Thyroid gland (tissue), 4 donors: ENCODE measurements at regions not wholly inside any gene's neighbourhood (a gene's known extent, or its start where the extent isn't known, plus 50 kb on each side); places are given as distances from the start of the nearest gene placed in this dataset.

ENCODE experiments used
- DNase-seq, 2 donors: peaks; one replicate each; pipeline ENCODE4 v3.0.0-alpha.2; 2019
- H3K27ac ChIP-seq, 3 donors: fragments of 200-600 bp; sonication (generic); 1 replicate in 2 of 3; 2 replicates in 1 of 3; pipeline ENCODE4 v1.5.1; 2016 to 2019; ENCODE audit warnings: mild to moderate bottlenecking in 1 of 3, moderate library complexity in 1 of 3
- H3K27me3 ChIP-seq: fragments of 200-600 bp; sonication (generic); one replicate; pipeline ENCODE4 v1.5.1; 2019
- H3K36me3 ChIP-seq, 2 donors: fragments of 200-600 bp; sonication (generic); one replicate each; pipeline ENCODE4 v1.5.1; 2016 to 2019
- H3K4me1 ChIP-seq, 2 donors: fragments of 200-600 bp; sonication (generic); one replicate each; pipeline ENCODE4 v1.5.1; 2017 to 2019
- H3K4me3 ChIP-seq, 3 donors: fragments of 200-600 bp; sonication (generic); replicated peaks in 1 of 3; 1 replicate in 2 of 3; 2 replicates in 1 of 3; pipeline ENCODE4 v1.5.1; 2016; ENCODE audit warnings: mild to moderate bottlenecking in 1 of 3
- H3K9me3 ChIP-seq: fragments of 200-600 bp; sonication (generic); one replicate; pipeline ENCODE4 v1.5.1; 2017
- POLR2A ChIP-seq, 2 donors: fragments of 450-650 bp; IDR thresholded peaks; one replicate each; pipeline ENCODE4 v1.6.1; 2017; ENCODE audit warnings: antibody characterized with exemption in 2 of 2, mild to moderate bottlenecking in 2 of 2, moderate library complexity in 1 of 2
- WGBS, 2 donors: methylation state at CpG; one replicate each; pipeline ENCODE4 v1.1.5; 2017; 5-methylcytosine and 5-hydroxymethylcytosine counted together
- intact Hi-C: fragments of 100-400 bp; cut with DNase I; formaldehyde crosslinking; loops from one replicate; pipeline ENCODE4 v1.15.1; 2023
- TF ChIP-seq, protein P1 (sequence below), 6 experiments: fragments of 200-600 bp in 3 of 6; fragments of 450-650 bp in 3 of 6; sonication (generic) in 3 of 6; IDR thresholded peaks; one replicate each; pipeline ENCODE4 v1.5.1; 2016 to 2019; ENCODE audit warnings: antibody characterized with exemption in 6 of 6, mild to moderate bottlenecking in 2 of 6, inconsistent platforms in 1 of 6, moderate library complexity in 1 of 6

DNA sequence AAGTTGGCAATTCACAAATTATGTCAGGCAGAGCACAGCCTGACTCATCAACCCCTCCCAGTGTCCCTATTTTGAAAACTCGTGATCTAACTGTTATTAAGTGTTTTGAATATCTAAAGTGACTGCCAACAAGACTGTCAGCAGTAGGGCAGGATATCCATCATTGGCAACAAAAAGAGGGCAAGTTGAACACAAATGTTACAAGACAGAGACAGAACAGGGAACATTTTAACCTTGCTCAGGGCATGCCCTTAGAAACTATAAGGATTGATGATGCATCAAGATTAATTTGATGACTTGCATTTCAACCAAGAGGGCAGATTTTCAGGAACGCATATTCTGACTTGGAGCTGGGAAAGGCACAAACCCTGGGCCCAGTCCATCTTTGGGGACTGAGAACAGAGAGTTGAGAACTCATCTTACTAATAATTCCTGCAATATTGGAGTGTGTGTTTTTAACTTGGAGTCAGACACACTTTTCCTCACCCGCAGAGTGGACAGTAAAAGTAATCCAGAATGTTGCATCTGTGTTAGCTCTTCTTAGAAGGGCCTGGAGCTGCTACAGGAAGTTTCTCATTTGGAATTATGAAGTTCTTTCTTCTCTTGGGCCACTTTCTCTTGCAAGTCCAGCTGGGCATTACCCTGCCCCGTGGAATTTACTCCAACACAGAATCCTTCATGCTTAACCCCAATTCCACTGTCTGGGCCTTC is 317.2 kb downstream of the LTN1 start:
- Histone ChIP-seq H3K36me3 (no peaks in the 10 kb centered on the region), H3K4me1 (no peaks in the 10 kb centered on the region), H3K27ac (no peak overlapping the region), H3K4me3 (no peak overlapping the region), H3K9me3 (no peaks in the 10 kb centered on the region), H3K27me3 (no peaks in the 10 kb centered on the region)
- WGBS, 2 donors, result 57 to 70% methylated on average over 3 to 4 of the region's 4 CpGs
- TF ChIP-seq, protein P1, sequence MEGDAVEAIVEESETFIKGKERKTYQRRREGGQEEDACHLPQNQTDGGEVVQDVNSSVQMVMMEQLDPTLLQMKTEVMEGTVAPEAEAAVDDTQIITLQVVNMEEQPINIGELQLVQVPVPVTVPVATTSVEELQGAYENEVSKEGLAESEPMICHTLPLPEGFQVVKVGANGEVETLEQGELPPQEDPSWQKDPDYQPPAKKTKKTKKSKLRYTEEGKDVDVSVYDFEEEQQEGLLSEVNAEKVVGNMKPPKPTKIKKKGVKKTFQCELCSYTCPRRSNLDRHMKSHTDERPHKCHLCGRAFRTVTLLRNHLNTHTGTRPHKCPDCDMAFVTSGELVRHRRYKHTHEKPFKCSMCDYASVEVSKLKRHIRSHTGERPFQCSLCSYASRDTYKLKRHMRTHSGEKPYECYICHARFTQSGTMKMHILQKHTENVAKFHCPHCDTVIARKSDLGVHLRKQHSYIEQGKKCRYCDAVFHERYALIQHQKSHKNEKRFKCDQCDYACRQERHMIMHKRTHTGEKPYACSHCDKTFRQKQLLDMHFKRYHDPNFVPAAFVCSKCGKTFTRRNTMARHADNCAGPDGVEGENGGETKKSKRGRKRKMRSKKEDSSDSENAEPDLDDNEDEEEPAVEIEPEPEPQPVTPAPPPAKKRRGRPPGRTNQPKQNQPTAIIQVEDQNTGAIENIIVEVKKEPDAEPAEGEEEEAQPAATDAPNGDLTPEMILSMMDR (IDR thresholded peaks at IDR 0.05), result no peak
- TF ChIP-seq POLR2A (IDR thresholded peaks at IDR 0.05), result no peak
- no peak for DNase-seq
- intact Hi-C loops, result no loop called here

DNA sequence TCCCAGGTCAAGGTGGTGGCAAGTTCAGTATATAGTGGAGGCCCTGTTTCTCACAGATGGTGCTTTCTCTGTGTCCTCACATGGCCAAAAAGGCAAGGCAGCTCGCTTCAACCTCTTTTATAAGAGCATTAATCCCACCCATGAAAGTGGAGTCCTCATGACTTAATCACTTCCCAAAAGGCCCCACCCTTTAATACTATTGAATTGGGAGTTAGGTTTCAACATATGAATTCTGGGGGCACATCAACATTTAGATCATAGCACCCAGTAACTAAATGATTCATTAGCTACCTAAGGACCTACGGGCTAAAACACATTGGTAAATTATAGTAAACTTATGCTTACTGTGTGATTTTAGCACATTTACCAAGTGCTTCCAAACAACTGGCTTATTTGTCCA is 317.9 kb downstream of the LTN1 start:
- H3K36me3 ChIP-seq, result no peaks in the 10 kb centered on the region
- H3K4me3 ChIP-seq, result no peak overlapping the region
- 90 to 91% methylated on average over 2 of the region's 2 CpGs for WGBS, 2 donors
- H3K27ac ChIP-seq, result no peak overlapping the region
- DNase-seq, result no peak
- TF ChIP-seq POLR2A (IDR thresholded peaks at IDR 0.05), result no peak
- TF ChIP-seq, protein P1 (IDR thresholded peaks at IDR 0.05), result no peak
- no peaks in the 10 kb centered on the region for H3K27me3 ChIP-seq
- H3K4me1 ChIP-seq, result no peaks in the 10 kb centered on the region
- no peaks in the 10 kb centered on the region for H3K9me3 ChIP-seq
- intact Hi-C loops, result no loop called here

DNA sequence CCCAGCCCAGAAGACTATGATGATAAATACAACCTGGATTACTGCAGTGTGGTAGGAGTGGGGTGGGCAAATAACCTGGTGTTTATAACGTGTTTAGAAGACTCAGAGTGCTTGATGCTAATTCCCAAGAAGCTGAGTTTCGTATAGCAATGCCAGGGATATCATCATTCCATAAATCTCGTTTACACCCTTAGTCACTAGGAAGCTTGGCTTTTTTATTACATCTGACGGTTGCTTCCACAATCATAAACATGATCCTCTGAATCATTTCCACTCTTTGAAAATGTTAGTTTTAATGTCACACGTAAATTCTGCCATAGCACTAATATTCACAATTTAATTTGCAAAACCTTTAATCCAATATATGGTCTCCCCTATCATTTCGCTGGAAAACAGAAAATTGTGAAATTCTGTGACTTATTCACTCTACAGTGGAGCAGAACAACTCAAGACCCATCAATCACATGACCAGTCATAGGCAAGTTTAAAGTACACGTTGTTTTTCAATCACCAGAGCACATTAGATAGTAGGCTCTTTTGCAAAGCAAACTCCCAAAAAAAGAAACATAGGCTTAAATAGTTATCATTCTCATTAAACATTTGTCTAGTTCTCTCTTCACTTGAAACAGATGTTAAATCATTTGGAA is 321.0 kb downstream of the LTN1 start:
- WGBS, 2 donors, result 75 to 80% methylated on average over 7 of the region's 7 CpGs
- no peaks in the 10 kb centered on the region for H3K27me3 ChIP-seq
- no peak overlapping the region for H3K27ac ChIP-seq
- H3K4me3 ChIP-seq, result no peak overlapping the region
- no peak for TF ChIP-seq POLR2A (IDR thresholded peaks at IDR 0.05)
- TF ChIP-seq, protein P1 (IDR thresholded peaks at IDR 0.05), result no peak
- H3K36me3 ChIP-seq, result no peaks in the 10 kb centered on the region
- no peaks in the 10 kb centered on the region for H3K4me1 ChIP-seq
- no peak for DNase-seq
- intact Hi-C loops, result no loop called here
- no peaks in the 10 kb centered on the region for H3K9me3 ChIP-seq

DNA sequence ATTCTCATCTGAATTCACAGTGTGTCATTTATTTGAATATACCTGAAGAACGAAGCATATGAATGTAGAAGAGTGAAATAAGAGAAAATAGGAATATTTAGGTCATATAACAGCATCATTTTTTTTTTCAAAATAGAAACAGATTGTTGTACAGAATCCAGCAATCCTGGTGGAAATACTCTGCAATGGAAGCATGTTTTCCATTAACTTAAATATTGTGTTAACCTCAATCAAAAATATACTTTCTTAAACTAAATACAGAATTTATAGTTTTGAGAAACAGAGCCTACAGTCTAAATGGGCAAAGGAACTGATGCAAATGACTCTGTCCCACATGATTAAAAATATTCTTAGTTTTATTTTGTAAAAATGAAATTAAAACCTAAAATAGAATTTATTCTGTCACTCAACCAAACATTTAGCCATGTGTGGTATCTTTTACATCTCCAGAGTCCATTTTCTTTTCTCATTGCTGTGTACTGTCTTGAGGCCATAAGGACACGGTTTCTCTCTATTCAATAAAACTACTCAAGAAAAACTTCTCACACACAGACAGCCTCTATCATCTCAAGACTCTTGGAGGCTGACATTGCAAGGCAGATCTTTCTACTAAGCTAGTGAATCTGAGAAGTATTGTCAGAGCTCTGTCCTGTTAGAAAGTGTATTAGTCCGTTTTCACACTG is 322.6 kb downstream of the LTN1 start:
- Histone ChIP-seq H3K27me3 (no peaks in the 10 kb centered on the region), H3K4me1 (no peaks in the 10 kb centered on the region), H3K9me3 (no peaks in the 10 kb centered on the region), H3K27ac (no peak overlapping the region), H3K4me3 (no peak overlapping the region), H3K36me3 (no peaks in the 10 kb centered on the region)
- TF ChIP-seq POLR2A (IDR thresholded peaks at IDR 0.05), result no peak
- TF ChIP-seq, protein P1 (IDR thresholded peaks at IDR 0.05), result no peak
- intact Hi-C loops, result no loop called here
- 86 to 89% methylated on average over 3 of the region's 3 CpGs for WGBS, 2 donors
- no peak for DNase-seq

DNA sequence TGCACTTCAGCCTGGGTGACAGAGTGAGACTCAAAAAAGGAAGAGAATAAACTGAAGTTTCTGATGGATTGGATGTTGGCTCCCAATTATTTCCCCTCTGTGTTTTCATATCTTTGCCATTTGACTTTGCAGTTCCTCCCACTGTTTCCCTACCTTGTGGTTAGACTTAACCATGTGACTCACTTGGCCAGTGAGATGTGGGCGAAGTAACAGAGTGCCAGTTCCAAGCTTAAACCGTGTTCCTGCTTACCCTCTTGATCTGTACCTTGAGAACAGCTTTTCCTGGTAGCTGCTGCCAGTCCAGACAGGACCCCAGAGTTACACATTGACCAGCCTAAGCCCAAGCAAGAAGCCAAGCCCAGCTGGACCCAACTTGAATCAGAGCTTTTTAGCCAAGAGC is 323.4 kb downstream of the LTN1 start:
- Histone ChIP-seq H3K9me3 (no peaks in the 10 kb centered on the region), H3K4me3 (no peak overlapping the region), H3K27ac (no peak overlapping the region), H3K27me3 (no peaks in the 10 kb centered on the region), H3K36me3 (no peaks in the 10 kb centered on the region), H3K4me1 (no peaks in the 10 kb centered on the region)
- WGBS, 2 donors, result 73 to 80% methylated on average over 2 of the region's 2 CpGs
- no peak for DNase-seq
- intact Hi-C loops, result no loop called here
- TF ChIP-seq, protein P1 (IDR thresholded peaks at IDR 0.05), result no peak
- TF ChIP-seq POLR2A (IDR thresholded peaks at IDR 0.05), result no peak
